ENCODE measurements at regions not wholly inside any gene's neighbourhood (a gene's known extent, or its start where the extent isn't known, plus 50 kb on each side); places are given as distances from the start of the nearest gene placed in this dataset.

GRCh38 chr6:142500250-142500786, 198.5 kb downstream of the ADGRG6 start:
- H3K4me3 ChIP-seq (ENCODE audit: low read depth, low read length) = no peak overlapping the region
- no peaks in the 10 kb centered on the region for H3K36me3 ChIP-seq (ENCODE audit: control insufficient read depth, insufficient read depth, low read length)
- H3K27me3 ChIP-seq (ENCODE audit: control insufficient read depth, insufficient read depth, low read length) = no peaks in the 10 kb centered on the region
- no peak for DNase-seq (ENCODE audit: low read depth)
- TF ChIP-seq, protein P1, sequence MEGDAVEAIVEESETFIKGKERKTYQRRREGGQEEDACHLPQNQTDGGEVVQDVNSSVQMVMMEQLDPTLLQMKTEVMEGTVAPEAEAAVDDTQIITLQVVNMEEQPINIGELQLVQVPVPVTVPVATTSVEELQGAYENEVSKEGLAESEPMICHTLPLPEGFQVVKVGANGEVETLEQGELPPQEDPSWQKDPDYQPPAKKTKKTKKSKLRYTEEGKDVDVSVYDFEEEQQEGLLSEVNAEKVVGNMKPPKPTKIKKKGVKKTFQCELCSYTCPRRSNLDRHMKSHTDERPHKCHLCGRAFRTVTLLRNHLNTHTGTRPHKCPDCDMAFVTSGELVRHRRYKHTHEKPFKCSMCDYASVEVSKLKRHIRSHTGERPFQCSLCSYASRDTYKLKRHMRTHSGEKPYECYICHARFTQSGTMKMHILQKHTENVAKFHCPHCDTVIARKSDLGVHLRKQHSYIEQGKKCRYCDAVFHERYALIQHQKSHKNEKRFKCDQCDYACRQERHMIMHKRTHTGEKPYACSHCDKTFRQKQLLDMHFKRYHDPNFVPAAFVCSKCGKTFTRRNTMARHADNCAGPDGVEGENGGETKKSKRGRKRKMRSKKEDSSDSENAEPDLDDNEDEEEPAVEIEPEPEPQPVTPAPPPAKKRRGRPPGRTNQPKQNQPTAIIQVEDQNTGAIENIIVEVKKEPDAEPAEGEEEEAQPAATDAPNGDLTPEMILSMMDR (IDR thresholded peaks at IDR 0.05; ENCODE audit: insufficient read depth, low read length, poor library complexity, severe bottlenecking) = no peak

- DNase-seq (ENCODE audit: low read depth) = no peak
- Histone ChIP-seq H3K27me3 (ENCODE audit: control insufficient read depth, insufficient read depth, low read length) (no peaks in the 10 kb centered on the region), H3K36me3 (ENCODE audit: control insufficient read depth, insufficient read depth, low read length) (no peaks in the 10 kb centered on the region), H3K4me3 (ENCODE audit: low read depth, low read length) (no peak overlapping the region)
- TF ChIP-seq, protein P1 (IDR thresholded peaks at IDR 0.05; ENCODE audit: insufficient read depth, low read length, poor library complexity, severe bottlenecking) = no peak
Observed at GRCh38 chr6:142501795-142502194, 200.0 kb downstream of the ADGRG6 start.

DNA sequence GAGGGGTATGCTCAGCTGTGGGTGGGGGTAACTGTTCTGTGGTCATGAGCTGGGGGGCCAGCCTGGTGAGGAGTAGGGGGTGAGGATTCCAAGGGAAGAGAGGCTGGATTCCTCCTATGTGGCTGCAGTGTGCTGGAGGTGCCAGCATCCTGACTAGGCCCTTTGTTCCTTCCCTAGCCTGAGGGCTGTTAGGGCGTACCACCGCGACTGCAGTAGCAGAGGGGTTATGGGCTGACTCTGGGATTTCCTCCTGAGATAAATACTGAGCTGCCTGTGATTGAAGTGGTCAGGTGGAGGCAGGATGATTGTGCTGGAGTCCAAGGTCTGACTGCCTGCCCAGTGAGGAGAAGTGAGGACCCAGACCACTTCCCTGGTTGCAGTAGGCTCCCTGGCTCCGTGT, 205.3 kb downstream of the ADGRG6 start:
- Histone ChIP-seq H3K27me3 (ENCODE audit: control insufficient read depth, insufficient read depth, low read length) (no peaks in the 10 kb centered on the region), H3K36me3 (ENCODE audit: control insufficient read depth, insufficient read depth, low read length) (no peaks in the 10 kb centered on the region), H3K4me3 (ENCODE audit: low read depth, low read length) (no peak overlapping the region)
- TF ChIP-seq, protein P1 (IDR thresholded peaks at IDR 0.05; ENCODE audit: insufficient read depth, low read length, poor library complexity, severe bottlenecking) = no peak
- DNase-seq (ENCODE audit: low read depth) = no peak

DNA sequence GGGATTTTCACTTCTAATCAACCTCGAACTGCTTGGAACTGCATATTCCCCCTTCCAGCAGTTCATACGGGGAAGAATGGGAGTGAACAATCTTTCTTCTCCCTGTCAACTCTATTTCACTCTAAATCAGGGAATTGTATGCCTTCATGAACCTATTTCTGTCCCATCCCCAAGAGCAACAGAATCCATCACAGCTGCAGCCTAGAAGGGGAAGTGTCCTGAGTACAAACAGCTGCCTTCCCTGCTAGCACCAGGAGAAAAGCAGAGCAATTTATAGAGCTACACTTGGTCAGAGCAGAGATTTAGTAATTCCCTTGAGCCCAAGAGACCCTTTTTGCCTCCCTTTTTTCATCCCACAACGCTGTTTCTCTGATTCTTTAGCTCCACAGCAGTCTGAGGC, 208.4 kb downstream of the ADGRG6 start:
- H3K36me3 ChIP-seq (ENCODE audit: control insufficient read depth, insufficient read depth, low read length) = no peaks in the 10 kb centered on the region
- no peak for DNase-seq (ENCODE audit: low read depth)
- TF ChIP-seq, protein P1 (IDR thresholded peaks at IDR 0.05; ENCODE audit: insufficient read depth, low read length, poor library complexity, severe bottlenecking) = no peak
- no peaks in the 10 kb centered on the region for H3K27me3 ChIP-seq (ENCODE audit: control insufficient read depth, insufficient read depth, low read length)
- H3K4me3 ChIP-seq (ENCODE audit: low read depth, low read length) = no peak overlapping the region

- H3K36me3 ChIP-seq (ENCODE audit: control insufficient read depth, insufficient read depth, low read length) = no peaks in the 10 kb centered on the region
- TF ChIP-seq, protein P1 (IDR thresholded peaks at IDR 0.05; ENCODE audit: insufficient read depth, low read length, poor library complexity, severe bottlenecking) = no peak
- no peaks in the 10 kb centered on the region for H3K27me3 ChIP-seq (ENCODE audit: control insufficient read depth, insufficient read depth, low read length)
- no peak for DNase-seq (ENCODE audit: low read depth)
- no peak overlapping the region for H3K4me3 ChIP-seq (ENCODE audit: low read depth, low read length)
Observed at GRCh38 chr6:142518126-142518525, 216.3 kb downstream of the ADGRG6 start.

- H3K36me3 ChIP-seq (ENCODE audit: control insufficient read depth, insufficient read depth, low read length) = no peaks in the 10 kb centered on the region
- TF ChIP-seq, protein P1 (IDR thresholded peaks at IDR 0.05; ENCODE audit: insufficient read depth, low read length, poor library complexity, severe bottlenecking) = no peak
- no peak for DNase-seq (ENCODE audit: low read depth)
- H3K4me3 ChIP-seq (ENCODE audit: low read depth, low read length) = no peak overlapping the region
- no peaks in the 10 kb centered on the region for H3K27me3 ChIP-seq (ENCODE audit: control insufficient read depth, insufficient read depth, low read length)
Observed at GRCh38 chr6:142518761-142519160, 217.0 kb downstream of the ADGRG6 start.
